WTC11 (cell line): ENCODE measurements at regions not wholly inside any gene's neighbourhood (a gene's known extent, or its start where the extent isn't known, plus 50 kb on each side); places are given as distances from the start of the nearest gene placed in this dataset.

Experiments
- ATAC-seq: fragments of 200-7000 bp; cut with Tn5 transposase; 2 replicates; pipeline ENCODE4 v1.10.0; 2021; ENCODE audit warnings: mild to moderate bottlenecking, moderate library complexity
- CTCF ChIA-PET: fragments of 300-600 bp; sonication (Branson Sonifier 250); formaldehyde crosslinking; loops from one replicate; lab custom pipeline; 2021; ENCODE audit warnings: antibody characterized with exemption; lab: Charles Lee
- POLR2A ChIA-PET: fragments of 350-600 bp; sonication (Branson Sonifier 250); formaldehyde crosslinking; loops from one replicate; lab custom pipeline; 2021; ENCODE audit warnings: antibody characterized with exemption; lab: Charles Lee
- DNase-seq: peaks from one replicate; pipeline ENCODE4 v3.0.0; 2021; ENCODE audit warnings: low spot score
- H3K27ac Mint-ChIP-seq: 2 replicates; pipeline ENCODE4 v1.8.0; 2021; ENCODE audit warnings: mixed read lengths
- H3K27me3 Mint-ChIP-seq: 2 replicates; pipeline ENCODE4 v1.8.0; 2021; ENCODE audit warnings: low read depth, mild to moderate bottlenecking, moderate library complexity, mixed read lengths
- H3K36me3 Mint-ChIP-seq: 2 replicates; pipeline ENCODE4 v1.8.0; 2021; ENCODE audit warnings: mixed read lengths
- H3K4me1 Mint-ChIP-seq: 2 replicates; pipeline ENCODE4 v1.8.0; 2022; ENCODE audit warnings: mixed read lengths
- H3K4me3 Mint-ChIP-seq: 2 replicates; pipeline ENCODE4 v1.8.0; 2021; ENCODE audit warnings: mild to moderate bottlenecking, moderate library complexity, mixed read lengths
- H3K9me3 Mint-ChIP-seq: 2 replicates; pipeline ENCODE4 v1.8.0; 2021; ENCODE audit warnings: mixed read lengths
- CBFB ChIP-seq: sonication (generic); formaldehyde crosslinking; IDR thresholded peaks from 2 replicates; pipeline ENCODE4 v1.8.1; 2022; ENCODE audit warnings: mild to moderate bottlenecking, low read depth, missing genetic modification reagents
- CREB1 ChIP-seq: sonication (generic); formaldehyde crosslinking; IDR thresholded peaks from 2 replicates; pipeline ENCODE4 v1.8.0; 2023; ENCODE audit warnings: mild to moderate bottlenecking, missing genetic modification reagents
- CREM ChIP-seq: sonication (generic); formaldehyde crosslinking; IDR thresholded peaks from 2 replicates; pipeline ENCODE4 v1.8.1; 2022; ENCODE audit warnings: mild to moderate bottlenecking, missing genetic modification reagents, moderate library complexity
- E2F5 ChIP-seq: sonication (generic); formaldehyde crosslinking; IDR thresholded peaks from 2 replicates; pipeline ENCODE4 v1.8.1; 2022; ENCODE audit warnings: mild to moderate bottlenecking, moderate library complexity, missing genetic modification reagents
- EMX1 ChIP-seq: fragments of 250-450 bp; sonication (Bioruptor Pico); IDR thresholded peaks from 2 replicates; pipeline ENCODE4 v1.8.0; 2021; ENCODE audit warnings: mild to moderate bottlenecking
- FOXJ3 ChIP-seq: sonication (generic); formaldehyde crosslinking; IDR thresholded peaks from 2 replicates; pipeline ENCODE4 v1.9.0; 2021; ENCODE audit warnings: missing genetic modification reagents, mild to moderate bottlenecking, borderline replicate concordance
- GABPB1 ChIP-seq: sonication (generic); formaldehyde crosslinking; IDR thresholded peaks from 2 replicates; pipeline ENCODE4 v1.8.1; 2023; ENCODE audit warnings: mild to moderate bottlenecking, missing genetic modification reagents
- GRHL2 ChIP-seq: fragments of 250-450 bp; sonication (Bioruptor Pico); IDR thresholded peaks from 2 replicates; pipeline ENCODE4 v1.8.0; 2022; ENCODE audit warnings: mild to moderate bottlenecking, moderate library complexity; ENCODE audit not compliant: insufficient replicate concordance, severe bottlenecking
- GTF2I ChIP-seq: fragments of 250-450 bp; sonication (Bioruptor Pico); conservative IDR thresholded peaks from 2 replicates; pipeline ENCODE4 v1.4.0; 2021; ENCODE audit warnings: mild to moderate bottlenecking
- JAZF1 ChIP-seq: fragments of 250-450 bp; sonication (Bioruptor Pico); IDR thresholded peaks from 2 replicates; pipeline ENCODE4 v1.9.0; 2021; ENCODE audit warnings: moderate library complexity, mild to moderate bottlenecking, inconsistent platforms
- MLX ChIP-seq: sonication (generic); formaldehyde crosslinking; IDR thresholded peaks from 2 replicates; pipeline ENCODE4 v1.8.1; 2023; ENCODE audit warnings: mild to moderate bottlenecking, missing genetic modification reagents, moderate library complexity
- MXD4 ChIP-seq: fragments of 250-450 bp; sonication (Bioruptor Pico); IDR thresholded peaks from 2 replicates; pipeline ENCODE4 v1.8.0; 2021; ENCODE audit warnings: mild to moderate bottlenecking, moderate library complexity, borderline replicate concordance
- NR3C1 ChIP-seq: sonication (generic); formaldehyde crosslinking; conservative IDR thresholded peaks from 2 replicates; pipeline ENCODE4 v1.8.1; 2023; ENCODE audit warnings: low read depth, mild to moderate bottlenecking, missing genetic modification reagents
- PRDM15 ChIP-seq: sonication (generic); formaldehyde crosslinking; IDR thresholded peaks from 2 replicates; pipeline ENCODE4 v1.8.0; 2022; ENCODE audit warnings: missing genetic modification reagents
- PREB ChIP-seq: sonication (generic); formaldehyde crosslinking; IDR thresholded peaks from 2 replicates; pipeline ENCODE4 v1.8.1; 2022; ENCODE audit warnings: mild to moderate bottlenecking, missing genetic modification reagents, moderate library complexity, borderline replicate concordance
- RORB ChIP-seq: fragments of 250-450 bp; sonication (Bioruptor Pico); IDR thresholded peaks from 2 replicates; pipeline ENCODE4 v1.9.0; 2021; ENCODE audit warnings: mild to moderate bottlenecking
- SMAD3 ChIP-seq: sonication (generic); formaldehyde crosslinking; IDR thresholded peaks from 2 replicates; pipeline ENCODE4 v1.8.0; 2022; ENCODE audit warnings: missing genetic modification reagents, mild to moderate bottlenecking, borderline replicate concordance
- STAT6 ChIP-seq: sonication (generic); formaldehyde crosslinking; conservative IDR thresholded peaks from 2 replicates; pipeline ENCODE4 v1.8.1; 2023; ENCODE audit warnings: mild to moderate bottlenecking, low read depth, missing genetic modification reagents, moderate library complexity
- TEAD4 ChIP-seq: sonication (generic); formaldehyde crosslinking; IDR thresholded peaks from 2 replicates; pipeline ENCODE4 v1.8.0; 2022; ENCODE audit warnings: mild to moderate bottlenecking, missing genetic modification reagents
- USF1 ChIP-seq: sonication (generic); formaldehyde crosslinking; IDR thresholded peaks from 2 replicates; pipeline ENCODE4 v1.8.0; 2022; ENCODE audit warnings: mild to moderate bottlenecking, missing genetic modification reagents
- ZNF219 ChIP-seq: sonication (generic); formaldehyde crosslinking; IDR thresholded peaks from 2 replicates; pipeline ENCODE4 v1.8.0; 2023; ENCODE audit warnings: missing genetic modification reagents, mild to moderate bottlenecking, borderline replicate concordance
- ZNF263 ChIP-seq: sonication (generic); formaldehyde crosslinking; IDR thresholded peaks from 2 replicates; pipeline ENCODE4 v1.8.1; 2022; ENCODE audit warnings: low read depth, mild to moderate bottlenecking, moderate library complexity, missing genetic modification reagents
- ZNF317 ChIP-seq: sonication (generic); formaldehyde crosslinking; IDR thresholded peaks from 2 replicates; pipeline ENCODE4 v1.8.1; 2023; ENCODE audit warnings: low read depth, mild to moderate bottlenecking, moderate library complexity, missing genetic modification reagents, borderline replicate concordance
- ZNF396 ChIP-seq: fragments of 250-450 bp; sonication (Bioruptor Pico); IDR thresholded peaks from 2 replicates; pipeline ENCODE4 v1.8.0; 2021; ENCODE audit warnings: mild to moderate bottlenecking, moderate library complexity, borderline replicate concordance

- ChIA-PET CTCF (no interaction called here), POLR2A (no interaction called here)
- peaks cover 76% of the 10 kb centered on the region for H3K36me3 Mint-ChIP-seq
- ATAC-seq = no peak
- H3K9me3 Mint-ChIP-seq = peaks cover 92% of the 10 kb centered on the region
- H3K27ac Mint-ChIP-seq = no peak overlapping the region
- no peak overlapping the region for H3K4me3 Mint-ChIP-seq
- TF ChIP-seq ZNF396 = no peak
- no peak for TF ChIP-seq GRHL2 (CRISPR knock-in tag)
- H3K27me3 Mint-ChIP-seq = peaks cover 14% of the 10 kb centered on the region; the same call in 1 of the 2 replicates
- H3K4me1 Mint-ChIP-seq = no peaks in the 10 kb centered on the region
- no peak for DNase-seq
Measured at GRCh38 chr13:19283836-19284235, 102.2 kb upstream of the TUBA3C start.

- Mint-ChIP-seq H3K9me3 (peaks cover 81% of the 10 kb centered on the region), H3K4me1 (no peaks in the 10 kb centered on the region), H3K36me3 (peaks cover 73% of the 10 kb centered on the region), H3K4me3 (no peak overlapping the region), H3K27ac (no peak overlapping the region), H3K27me3 (peaks cover 4% of the 10 kb centered on the region)
- POLR2A ChIA-PET = no interaction called here
- CTCF ChIA-PET = no interaction called here
- DNase-seq = no peak
- no peak for TF ChIP-seq GTF2I (CRISPR knock-in tag)
- no peak for TF ChIP-seq ZNF396
- no peak for TF ChIP-seq NR3C1 (CRISPR knock-in tag)
- no peak for TF ChIP-seq JAZF1 (CRISPR knock-in tag)
- no peak for TF ChIP-seq GABPB1 (CRISPR knock-in tag)
- no peak for TF ChIP-seq STAT6 (CRISPR knock-in tag)
- TF ChIP-seq ZNF263 = no peak
- no peak for TF ChIP-seq PREB
- no peak for TF ChIP-seq RORB (CRISPR knock-in tag)
- no peak for TF ChIP-seq USF1 (CRISPR knock-in tag)
- no peak for TF ChIP-seq MLX
- no peak for TF ChIP-seq CREM (CRISPR knock-in tag)
- ATAC-seq = no peak
Measured at GRCh38 chr13:19268331-19268730, 86.7 kb upstream of the TUBA3C start.

GRCh38 chr13:19267746-19268145 lies 86.1 kb upstream of the TUBA3C start:
- ChIA-PET CTCF (no interaction called here), POLR2A (no interaction called here)
- Mint-ChIP-seq H3K36me3 (peaks cover 77% of the 10 kb centered on the region), H3K4me3 (no peak overlapping the region), H3K27ac (no peak overlapping the region), H3K4me1 (no peaks in the 10 kb centered on the region), H3K9me3 (peaks cover 84% of the 10 kb centered on the region), H3K27me3 (peaks cover 4% of the 10 kb centered on the region)
- no peak for DNase-seq
- no peak for ATAC-seq
- TF ChIP-seq ZNF317 (CRISPR knock-in tag) (no peak), SMAD3 (no peak), EMX1 (CRISPR knock-in tag) (no peak), TEAD4 (CRISPR knock-in tag) (no peak), FOXJ3 (no peak), E2F5 (no peak), ZNF219 (CRISPR knock-in tag) (no peak), CBFB (CRISPR knock-in tag) (no peak), PRDM15 (no peak), MXD4 (CRISPR knock-in tag) (no peak), CREB1 (CRISPR knock-in tag) (no peak)
